K562 (cell line): ENCODE measurements at regions not wholly inside any gene's neighbourhood (a gene's known extent, or its start where the extent isn't known, plus 50 kb on each side); places are given as distances from the start of the nearest gene placed in this dataset.

ENCODE experiments used
- ATAC-seq: fragments of 200-7000 bp; cut with Tn5 transposase; 3 replicates; pipeline ENCODE4 v1.9.1; 2020; ENCODE audit warnings: moderate library complexity
- BruUV-seq: library from RNA; stranded (reverse); fragments of 400-500 nt; replicated peaks from 2 replicates; lab custom pipeline; 2021; lab: Mats Ljungman, UMichigan
- CTCF ChIA-PET: fragments of 300-600 bp; formaldehyde crosslinking; extraction: SDS; loops from one replicate; lab custom pipeline; 2021; ENCODE audit warnings: low intra/inter-chr PET ratio; lab: Yijun Ruan, JAX
- POLR2A ChIA-PET: fragments of 300-600, 350-650 bp; sonication (Branson Sonifier 250); formaldehyde crosslinking; extraction: SDS; loops from one replicate; lab custom pipeline; 2021; ENCODE audit warnings: antibody characterized with exemption, inconsistent platforms; lab: Yijun Ruan, JAX
- DNase-seq, 4 experiments: peaks; one replicate each; pipeline versions ENCODE4 v3.0.0 to v3.0.0-alpha.2; 2011 to 2018; ENCODE audit warnings: low spot score in 3 of 4, mixed read lengths in 3 of 4; ENCODE audit errors: extremely low read depth in 1 of 4
- FAIRE-seq: peaks from 2 replicates; lab custom pipeline; 2011; peaks lifted over from hg19 to GRCh38; lab: Jason Lieb, UNC
- H2AFZ ChIP-seq: 2 replicates; pipeline ENCODE4 v1.6.0; 2011; ENCODE audit warnings: low read depth, low read length, control low read depth, inconsistent platforms
- H3K27ac ChIP-seq: fragments of 200-600 bp; 3 replicates; pipeline ENCODE4 v1.8.0; 2011; ENCODE audit warnings: low read depth, mild to moderate bottlenecking, control low read depth, inconsistent platforms, low read length, moderate library complexity, mixed read lengths; ENCODE audit errors: extremely low read depth
- H3K27me3 ChIP-seq, 2 experiments: fragments of 300-600 bp in 1 of 2; 2 replicates in 1 of 2; 3 replicates in 1 of 2; pipeline versions ENCODE4 v1.6.0 to v1.8.0; 2011; ENCODE audit warnings: inconsistent platforms in 2 of 2, low read length in 2 of 2, mild to moderate bottlenecking in 1 of 2, mixed read lengths in 1 of 2, moderate library complexity in 1 of 2; ENCODE audit not compliant: control insufficient read depth in 2 of 2, insufficient read depth in 2 of 2
- H3K36me3 ChIP-seq: fragments of 300-600 bp; 3 replicates; pipeline ENCODE4 v1.8.0; 2011; ENCODE audit warnings: mild to moderate bottlenecking, low read length, inconsistent platforms; ENCODE audit not compliant: control insufficient read depth, insufficient read depth
- H3K4me1 ChIP-seq, 2 experiments: fragments of 200-600 bp in 1 of 2; replicated peaks in 1 of 2; 2 replicates in 1 of 2; 3 replicates in 1 of 2; pipeline versions ENCODE4 v1.5.1 to v1.8.0; 2011; ENCODE audit warnings: inconsistent platforms in 2 of 2, low read length in 2 of 2, mild to moderate bottlenecking in 1 of 2, mixed read lengths in 1 of 2, moderate library complexity in 1 of 2; ENCODE audit not compliant: control insufficient read depth in 2 of 2, insufficient read depth in 2 of 2
- H3K4me2 ChIP-seq: 2 replicates; pipeline ENCODE4 v1.6.1; 2011; ENCODE audit warnings: low read length, control low read depth, inconsistent platforms, mixed read lengths; ENCODE audit not compliant: insufficient read depth
- H3K4me3 ChIP-seq: fragments of 200-600 bp; sonication (generic), shearing (Covaris generic); 2 replicates; pipeline ENCODE4 v1.5.1; 2016; ENCODE audit warnings: control low read depth, inconsistent platforms
- H3K79me2 ChIP-seq: fragments of 200-600 bp; 3 replicates; pipeline ENCODE4 v1.8.0; 2011; ENCODE audit warnings: low read length, inconsistent platforms; ENCODE audit not compliant: control insufficient read depth, insufficient read depth
- H3K9ac ChIP-seq, 2 experiments: 2 replicates each; pipeline versions ENCODE4 v1.6.0 to v1.6.1; 2011; ENCODE audit warnings: low read depth in 2 of 2, low read length in 2 of 2, control low read depth in 1 of 2, inconsistent platforms in 1 of 2, mild to moderate bottlenecking in 1 of 2, mixed read lengths in 1 of 2; ENCODE audit not compliant: insufficient read depth in 1 of 2
- H3K9me1 ChIP-seq: one replicate; pipeline ENCODE4 v1.6.0; 2011; ENCODE audit warnings: inconsistent platforms, mild to moderate bottlenecking, low read length, moderate library complexity; ENCODE audit not compliant: control insufficient read depth, insufficient read depth
- H3K9me3 ChIP-seq: replicated peaks from 2 replicates; pipeline ENCODE4 v1.5.1; 2011; ENCODE audit warnings: low read depth, low read length, inconsistent platforms; ENCODE audit not compliant: control insufficient read depth, insufficient read depth
- H4K20me1 ChIP-seq: replicated peaks from 2 replicates; pipeline ENCODE4 v1.6.1; 2011; ENCODE audit warnings: low read length, inconsistent platforms, mixed read lengths; ENCODE audit not compliant: control insufficient read depth, insufficient read depth
- ARID3A ChIP-seq: IDR thresholded peaks from 2 replicates; pipeline ENCODE4 v1.6.1; 2012; ENCODE audit warnings: low read depth, low read length, improper control_type of control experiment, borderline replicate concordance
- CGGBP1 ChIP-seq: fragments of 250-450 bp; sonication (Bioruptor Pico); IDR thresholded peaks from 2 replicates; pipeline ENCODE4 v1.9.0; 2021; ENCODE audit warnings: mild to moderate bottlenecking
- E2F3 ChIP-seq: fragments of 250-450 bp; sonication (Bioruptor Pico); IDR thresholded peaks from 2 replicates; pipeline ENCODE4 v1.4.0; 2020; ENCODE audit warnings: mild to moderate bottlenecking
- E4F1 ChIP-seq: fragments of 250-450 bp; sonication (Bioruptor Pico); IDR thresholded peaks from 2 replicates; pipeline ENCODE4 v1.5.0; 2021; ENCODE audit warnings: mild to moderate bottlenecking, borderline replicate concordance
- EZH2 ChIP-seq: IDR thresholded peaks from 2 replicates; pipeline ENCODE4 v1.6.1; 2012; ENCODE audit warnings: low read depth, mild to moderate bottlenecking, inconsistent platforms, low read length, borderline replicate concordance
- ILF3 ChIP-seq: fragments of 450-650 bp; IDR thresholded peaks from 2 replicates; pipeline ENCODE4 v1.6.1; 2018; ENCODE audit warnings: antibody characterized with exemption, mild to moderate bottlenecking, moderate library complexity, borderline replicate concordance
- KLF16 ChIP-seq: IDR thresholded peaks from 2 replicates; pipeline ENCODE4 v1.6.1; 2016; ENCODE audit warnings: antibody characterized with exemption
- NR4A1 ChIP-seq, 2 experiments: fragments of 250-450 bp in 1 of 2; fragments of 450-650 bp in 1 of 2; sonication (Bioruptor Pico) in 1 of 2; IDR thresholded peaks; 2 replicates each; pipeline versions ENCODE4 v1.4.0 to v1.6.1; 2016 to 2020; ENCODE audit warnings: mild to moderate bottlenecking in 2 of 2, missing compliant biosample characterization in 1 of 2, missing genetic modification characterization in 1 of 2, moderate library complexity in 1 of 2
- RBM17 ChIP-seq: fragments of 200-400 bp; formaldehyde crosslinking; IDR thresholded peaks from 2 replicates; pipeline ENCODE4 v1.6.1; 2017; ENCODE audit warnings: low read depth, mild to moderate bottlenecking, low read length, borderline replicate concordance
- RFX7 ChIP-seq: fragments of 250-450 bp; sonication (Bioruptor Pico); IDR thresholded peaks from 2 replicates; pipeline ENCODE4 v1.5.1; 2021; ENCODE audit warnings: mild to moderate bottlenecking
- ZNF75A ChIP-seq: fragments of 450-650 bp; formaldehyde crosslinking; IDR thresholded peaks from 2 replicates; pipeline ENCODE4 v1.4.0; 2020; ENCODE audit warnings: mild to moderate bottlenecking
- WGBS: fragments of 100-300 bp; shearing (Covaris generic); methylation state at CpG from one replicate; pipeline ENCODE4 v1.1.6; 2016; ENCODE audit warnings: low coverage, mixed read lengths; ENCODE audit not compliant: insufficient coverage; ENCODE audit errors: missing lambda C conversion rate; 5-methylcytosine and 5-hydroxymethylcytosine counted together
- in situ Hi-C: fragments of 300-500 bp; cut with MboI; formaldehyde crosslinking; loops from 4 replicates; pipeline ENCODE4 v1.15.0; 2018; ENCODE audit warnings: inconsistent platforms, mixed read lengths
- intact Hi-C: fragments of 100-400 bp; cut with micrococcal nuclease; formaldehyde crosslinking; loops from 2 replicates; pipeline ENCODE4 v1.14.2; 2022

DNA sequence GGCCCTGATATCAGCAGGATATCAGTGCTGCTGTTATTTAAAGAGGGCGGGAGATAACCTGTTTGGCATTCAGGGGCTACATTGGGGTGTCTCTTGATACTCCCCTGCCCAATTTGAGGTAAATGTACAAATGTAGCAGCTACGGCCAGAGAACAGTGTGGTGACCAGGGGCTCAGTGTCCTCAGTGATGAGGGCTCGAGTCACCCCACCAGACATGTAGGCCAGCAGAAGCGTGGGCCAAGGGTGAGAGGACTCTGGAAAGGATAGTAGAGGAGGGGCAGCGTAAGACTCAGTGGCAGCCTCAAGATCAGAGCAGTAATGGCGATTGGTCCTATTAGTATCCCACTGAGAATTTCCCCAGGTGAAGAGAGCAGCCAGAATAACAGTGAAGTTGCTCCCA is 108.4 kb downstream of the XCL2 start:
- H3K27me3 ChIP-seq: peaks cover 0 to 37% of the 10 kb centered on the region in 2 experiments; a peak in 3 of 5 replicates
- ChIA-PET POLR2A (no interaction called here), CTCF (no interaction called here)
- ATAC-seq: no peak
- H3K79me2 ChIP-seq: no peaks in the 10 kb centered on the region
- peaks cover 0 to under 1% of the 10 kb centered on the region in 2 experiments; a peak in 2 of 5 replicates for H3K4me1 ChIP-seq
- intact Hi-C loops (loop anchor here (5.0 to 10.0 kb wide), 2 partner anchors 341 to 912 kb away; no protein-coding TSS in a partner anchor), in situ Hi-C loops (no loop called here)
- H3K9ac ChIP-seq: no peak overlapping the region
- H3K4me3 ChIP-seq: no peak overlapping the region
- H4K20me1 ChIP-seq: no peaks in the 10 kb centered on the region
- no peaks in the 10 kb centered on the region for H3K9me1 ChIP-seq
- DNase-seq: no peak
- TF ChIP-seq E4F1 (CRISPR knock-in tag) (no peak), CGGBP1 (no peak), NR4A1 (CRISPR knock-in tag; IDR thresholded peaks at IDR 0.05) (no peak), NR4A1 (tag; IDR thresholded peaks at IDR 0.05) (no peak), KLF16 (no peak), ZNF75A (CRISPR knock-in tag) (no peak), EZH2 (no peak), RFX7 (CRISPR knock-in tag) (no peak), ILF3 (no peak), E2F3 (CRISPR knock-in tag) (no peak), ARID3A (no peak), RBM17 (no peak)
- H3K27ac ChIP-seq: no peak overlapping the region
- BruUV-seq: no TSS peak
- no peak overlapping the region for H2AFZ ChIP-seq
- H3K4me2 ChIP-seq: no peak overlapping the region
- H3K9me3 ChIP-seq: no peaks in the 10 kb centered on the region
- H3K36me3 ChIP-seq: no peaks in the 10 kb centered on the region
- no peak for FAIRE-seq
- WGBS: 10% methylated on average over 6 of the region's 6 CpGs
